ENCODE measurements at regions not wholly inside any gene's neighbourhood (a gene's known extent, or its start where the extent isn't known, plus 50 kb on each side); places are given as distances from the start of the nearest gene placed in this dataset.

GRCh38 chr6:48567016-48567415, 456.0 kb upstream of the PTCHD4 start:
- Histone ChIP-seq H3K4me1 (ENCODE audit: control insufficient read depth, insufficient read depth, low read length) (peaks cover 20% of the 10 kb centered on the region), H3K36me3 (ENCODE audit: control insufficient read depth, insufficient read depth, low read length) (no peaks in the 10 kb centered on the region), H3K4me3 (ENCODE audit: low read length) (no peak overlapping the region), H3K9me3 (ENCODE audit: control insufficient read depth, low read length) (peaks cover 9% of the 10 kb centered on the region), H3K27me3 (ENCODE audit: control insufficient read depth, insufficient read depth, low read length, poor library complexity, severe bottlenecking) (no peaks in the 10 kb centered on the region), H3K9ac (ENCODE audit: extremely low read depth, low read length, poor library complexity, severe bottlenecking) (no peak overlapping the region), H3K27ac (ENCODE audit: low read depth, low read length) (no peak overlapping the region)
- DNase-seq = no peak
- H3K4me1 Mint-ChIP-seq = peaks cover 45% of the 10 kb centered on the region
- peak overlapping the region; percentile 71 for H3K27ac Mint-ChIP-seq
- H3K27me3 Mint-ChIP-seq (ENCODE audit: insufficient read depth) = no peaks in the 10 kb centered on the region
- H3K4me3 Mint-ChIP-seq = no peak overlapping the region
- no peaks in the 10 kb centered on the region for H3K36me3 Mint-ChIP-seq (ENCODE audit: low read depth)
- no peak for TF ChIP-seq CTCF (conservative IDR thresholded peaks at IDR 0.05)
- H3K9me3 Mint-ChIP-seq = peaks cover 6% of the 10 kb centered on the region

GRCh38 chr6:48564036-48564820, 453.2 kb upstream of the PTCHD4 start:
- peak overlapping the region; percentile 40 for H3K27ac ChIP-seq (ENCODE audit: low read depth, low read length)
- Mint-ChIP-seq H3K4me3 (no peak overlapping the region), H3K4me1 (peaks cover 28% of the 10 kb centered on the region), H3K27me3 (ENCODE audit: insufficient read depth) (no peaks in the 10 kb centered on the region), H3K27ac (peak overlapping the region; percentile 72), H3K9me3 (peaks cover 6% of the 10 kb centered on the region), H3K36me3 (ENCODE audit: low read depth) (no peaks in the 10 kb centered on the region)
- 14 to 83% methylated on average over 1 to 3 of the region's 3 CpGs for WGBS, 2 experiments (ENCODE audit: insufficient coverage in 1 of 2, insufficient read length in 1 of 2)
- no peaks in the 10 kb centered on the region for H3K27me3 ChIP-seq (ENCODE audit: control insufficient read depth, insufficient read depth, low read length, poor library complexity, severe bottlenecking)
- H3K4me1 ChIP-seq (ENCODE audit: control insufficient read depth, insufficient read depth, low read length) = peaks cover 12% of the 10 kb centered on the region
- TF ChIP-seq CTCF (conservative IDR thresholded peaks at IDR 0.05) = no peak
- no peaks in the 10 kb centered on the region for H3K36me3 ChIP-seq (ENCODE audit: control insufficient read depth, insufficient read depth, low read length)
- no peak overlapping the region for H3K9ac ChIP-seq (ENCODE audit: extremely low read depth, low read length, poor library complexity, severe bottlenecking)
- DNase-seq = peak; percentile 66
- H3K4me3 ChIP-seq (ENCODE audit: low read length) = no peak overlapping the region
- H3K9me3 ChIP-seq (ENCODE audit: control insufficient read depth, low read length) = peaks cover 9% of the 10 kb centered on the region

- no peak overlapping the region for H3K9ac ChIP-seq (ENCODE audit: extremely low read depth, low read length, poor library complexity, severe bottlenecking)
- Mint-ChIP-seq H3K9me3 (peaks cover 6% of the 10 kb centered on the region), H3K4me3 (no peak overlapping the region), H3K27me3 (ENCODE audit: insufficient read depth) (no peaks in the 10 kb centered on the region), H3K27ac (no peak overlapping the region), H3K4me1 (peaks cover 20% of the 10 kb centered on the region), H3K36me3 (ENCODE audit: low read depth) (no peaks in the 10 kb centered on the region)
- no peak for DNase-seq
- WGBS, 2 experiments (ENCODE audit: insufficient coverage in 1 of 2, insufficient read length in 1 of 2) = 97% methylated on average over 1 of the region's 1 CpG; no CpG with 5 or more reads in 1 of the 2 experiments
- no peaks in the 10 kb centered on the region for H3K27me3 ChIP-seq (ENCODE audit: control insufficient read depth, insufficient read depth, low read length, poor library complexity, severe bottlenecking)
- H3K4me3 ChIP-seq (ENCODE audit: low read length) = no peak overlapping the region
- H3K27ac ChIP-seq (ENCODE audit: low read depth, low read length) = no peak overlapping the region
- H3K4me1 ChIP-seq (ENCODE audit: control insufficient read depth, insufficient read depth, low read length) = peaks cover 12% of the 10 kb centered on the region
- TF ChIP-seq CTCF (conservative IDR thresholded peaks at IDR 0.05) = no peak
- H3K9me3 ChIP-seq (ENCODE audit: control insufficient read depth, low read length) = peaks cover 9% of the 10 kb centered on the region
- H3K36me3 ChIP-seq (ENCODE audit: control insufficient read depth, insufficient read depth, low read length) = no peaks in the 10 kb centered on the region
Observed at GRCh38 chr6:48563433-48563832, 452.4 kb upstream of the PTCHD4 start.

All from endodermal cell (in vitro differentiated cells).